GM12878 (cell line): ENCODE measurements at regions not wholly inside any gene's neighbourhood (a gene's known extent, or its start where the extent isn't known, plus 50 kb on each side); places are given as distances from the start of the nearest gene placed in this dataset.

ENCODE experiments used
- ATAC-seq: fragments of 200-7000 bp; cut with Tn5 transposase; 3 replicates; pipeline ENCODE4 v1.9.1; 2020; ENCODE audit warnings: mild to moderate bottlenecking, moderate library complexity
- BruUV-seq: library from RNA; stranded (reverse); fragments of 400-500 nt; replicated peaks from 2 replicates; lab custom pipeline; 2021; lab: Mats Ljungman, UMichigan
- CTCF ChIA-PET: fragments of 300-600 bp; sonication (Branson Sonifier 250); formaldehyde crosslinking; extraction: SDS; loops from one replicate; lab custom pipeline; 2021; ENCODE audit warnings: inconsistent platforms; lab: Yijun Ruan, JAX
- POLR2A ChIA-PET: fragments of 350-600 bp; formaldehyde crosslinking; extraction: SDS; loops from one replicate; lab custom pipeline; 2021; ENCODE audit warnings: inconsistent platforms; lab: Charles Lee
- RAD21 ChIA-PET: fragments of 300-600 bp; sonication (Branson Sonifier 250); formaldehyde crosslinking; loops from one replicate; lab custom pipeline; 2023; ENCODE audit warnings: antibody characterized with exemption; ENCODE audit not compliant: unreplicated experiment; lab: Charles Lee
- SMC1A ChIA-PET: fragments of 300-600 bp; sonication (Branson Sonifier 250); formaldehyde crosslinking; loops from one replicate; lab custom pipeline; 2023; ENCODE audit not compliant: unreplicated experiment, uncharacterized antibody; lab: Charles Lee
- DNase-seq: peaks from one replicate; pipeline ENCODE4 v3.0.0-alpha.2; 2011; ENCODE audit warnings: low read depth, low spot score
- FAIRE-seq: peaks from 3 replicates; lab custom pipeline; 2011; peaks lifted over from hg19 to GRCh38; lab: Jason Lieb, UNC
- H2AFZ ChIP-seq: 2 replicates; pipeline ENCODE4 v1.6.0; 2011; ENCODE audit warnings: low read depth, low read length, control low read depth; ENCODE audit not compliant: control insufficient read depth
- H3K27ac ChIP-seq: 2 replicates; pipeline ENCODE4 v1.5.1; 2011; ENCODE audit warnings: control low read depth; ENCODE audit not compliant: control insufficient read depth, insufficient read depth
- H3K27me3 ChIP-seq, 2 experiments: replicated peaks in 1 of 2; 2 replicates each; pipeline versions ENCODE4 v1.6.0 to v1.6.1; 2011; ENCODE audit warnings: low read length in 1 of 2; ENCODE audit not compliant: control insufficient read depth in 2 of 2, insufficient read depth in 2 of 2
- H3K36me3 ChIP-seq, 2 experiments: 2 replicates each; pipeline ENCODE4 v1.5.1; 2011; ENCODE audit warnings: low read length in 1 of 2; ENCODE audit not compliant: control insufficient read depth in 2 of 2, insufficient read depth in 2 of 2
- H3K4me1 ChIP-seq: 2 replicates; pipeline ENCODE4 v1.6.1; 2011; ENCODE audit warnings: mild to moderate bottlenecking, low read length, moderate library complexity, mixed read lengths; ENCODE audit not compliant: control insufficient read depth, insufficient read depth
- H3K4me2 ChIP-seq: 2 replicates; pipeline ENCODE4 v1.6.0; 2011; ENCODE audit warnings: control low read depth; ENCODE audit not compliant: control insufficient read depth, insufficient read depth
- H3K4me3 ChIP-seq: fragments of 200-600 bp; sonication (generic); 2 replicates; pipeline ENCODE4 v1.5.1; 2016
- H3K79me2 ChIP-seq: 2 replicates; pipeline ENCODE4 v1.6.0; 2011; ENCODE audit warnings: low read length; ENCODE audit not compliant: control insufficient read depth, insufficient read depth
- H3K9ac ChIP-seq: 2 replicates; pipeline ENCODE4 v1.8.0; 2011; ENCODE audit warnings: low read length, control low read depth, mixed read lengths; ENCODE audit not compliant: control insufficient read depth, insufficient read depth
- H3K9me3 ChIP-seq: replicated peaks from 3 replicates; pipeline ENCODE4 v1.5.1; 2011; ENCODE audit warnings: mild to moderate bottlenecking, low read length; ENCODE audit not compliant: control insufficient read depth, insufficient read depth
- H4K20me1 ChIP-seq: 2 replicates; pipeline ENCODE4 v1.6.0; 2011; ENCODE audit not compliant: control insufficient read depth, insufficient read depth
- CTCF ChIP-seq, 3 experiments: IDR thresholded peaks in 2 of 3; conservative IDR thresholded peaks in 1 of 3; 2 replicates each; pipeline ENCODE4 v1.5.1; 2011; ENCODE audit warnings: low read depth in 3 of 3, low read length in 3 of 3, mild to moderate bottlenecking in 3 of 3, control low read depth in 2 of 3, moderate library complexity in 2 of 3, inconsistent platforms in 1 of 3, mixed read lengths in 1 of 3; ENCODE audit not compliant: control insufficient read depth in 2 of 3, insufficient read depth in 1 of 3; ENCODE audit errors: extremely low read depth in 1 of 3
- EED ChIP-seq: sonication (generic); IDR thresholded peaks from 2 replicates; pipeline ENCODE4 v1.6.1; 2016; ENCODE audit warnings: antibody characterized with exemption, low read depth
- EGR1 ChIP-seq, 2 experiments: IDR thresholded peaks; 1 replicate in 1 of 2; 2 replicates in 1 of 2; pipeline ENCODE4 v1.6.1; 2011 to 2012; ENCODE audit warnings: low read depth in 2 of 2, low read length in 2 of 2, borderline replicate concordance in 1 of 2, mild to moderate bottlenecking in 1 of 2, moderate library complexity in 1 of 2
- FOXM1 ChIP-seq: IDR thresholded peaks from 2 replicates; pipeline ENCODE4 v1.6.1; 2012; ENCODE audit warnings: low read depth, mild to moderate bottlenecking, inconsistent platforms, low read length, moderate library complexity
- HDAC2 ChIP-seq: fragments of 200-600 bp; sonication (generic); IDR thresholded peaks from 2 replicates; pipeline ENCODE4 v1.6.1; 2017
- IRF3 ChIP-seq: fragments of 450-650 bp; IDR thresholded peaks from 2 replicates; pipeline ENCODE4 v1.6.1; 2014; ENCODE audit warnings: mild to moderate bottlenecking
- KLF5 ChIP-seq: fragments of 450-650 bp; IDR thresholded peaks from 2 replicates; pipeline ENCODE4 v1.6.1; 2014; ENCODE audit warnings: mild to moderate bottlenecking; ENCODE audit not compliant: partially characterized antibody
- NKRF ChIP-seq: fragments of 450-650 bp; conservative IDR thresholded peaks from 2 replicates; pipeline ENCODE4 v1.6.1; 2017; ENCODE audit warnings: mild to moderate bottlenecking, moderate library complexity
- POLR2AphosphoS5 ChIP-seq: IDR thresholded peaks from 2 replicates; pipeline ENCODE4 v1.6.1; 2011; ENCODE audit warnings: mild to moderate bottlenecking, low read length, inconsistent platforms
- RFX5 ChIP-seq: IDR thresholded peaks from 2 replicates; pipeline ENCODE4 v1.6.1; 2011; ENCODE audit warnings: low read depth, low read length, improper control_type of control experiment
- SREBF1 ChIP-seq: IDR thresholded peaks from 2 replicates; pipeline ENCODE4 v1.6.1; 2012; ENCODE audit warnings: mild to moderate bottlenecking, low read length
- STAT1 ChIP-seq: fragments of 450-650 bp; conservative IDR thresholded peaks from 2 replicates; pipeline ENCODE4 v1.6.1; 2014; ENCODE audit warnings: antibody characterized with exemption, mild to moderate bottlenecking
- SUPT20H ChIP-seq: IDR thresholded peaks from 2 replicates; pipeline ENCODE4 v1.6.1; 2011; ENCODE audit warnings: low read depth, mild to moderate bottlenecking, low read length, moderate library complexity, borderline replicate concordance; ENCODE audit not compliant: control insufficient read depth
- TBL1XR1 ChIP-seq: IDR thresholded peaks from 2 replicates; pipeline ENCODE4 v1.6.1; 2012; ENCODE audit warnings: low read depth, low read length, improper control_type of control experiment
- YBX1 ChIP-seq: fragments of 450-650 bp; IDR thresholded peaks from 2 replicates; pipeline ENCODE4 v1.6.1; 2016; ENCODE audit warnings: antibody characterized with exemption
- ZNF217 ChIP-seq: fragments of 450-650 bp; IDR thresholded peaks from 2 replicates; pipeline ENCODE4 v1.6.1; 2017; ENCODE audit warnings: antibody characterized with exemption, mild to moderate bottlenecking
- WGBS: methylation state at CpG from one replicate; pipeline ENCODE4 v1.1.6; 2016; ENCODE audit warnings: low lambda C conversion rate; ENCODE audit not compliant: insufficient replicate concordance, insufficient coverage; ENCODE audit errors: missing lambda C conversion rate; 5-methylcytosine and 5-hydroxymethylcytosine counted together
- in situ Hi-C: fragments of 300-500 bp; cut with MboI; formaldehyde crosslinking; loops from 9 replicates; pipeline ENCODE4 v1.14.3; 2018; ENCODE audit warnings: mixed read lengths
- intact Hi-C: fragments of 100-400 bp; cut with micrococcal nuclease; formaldehyde crosslinking; loops from one replicate; pipeline ENCODE4 v1.14.2; 2022; ENCODE audit not compliant: unreplicated experiment
- TF ChIP-seq, protein P1 (sequence below): IDR thresholded peaks from 2 replicates; pipeline ENCODE4 v1.6.1; 2012; ENCODE audit warnings: low read depth, low read length, improper control_type of control experiment

GRCh38 chr6:141251286-141251685 lies 881.4 kb upstream of the GJE1 start (continued):
- no peak for TF ChIP-seq NKRF
- TF ChIP-seq STAT1, result no peak
- no peak for TF ChIP-seq YBX1
- TF ChIP-seq, all 136 proteins: peak for 0

GRCh38 chr6:141248021-141248799 lies 884.5 kb upstream of the GJE1 start:
- H2AFZ ChIP-seq, result no peak overlapping the region
- intact Hi-C loops, result no loop called here
- no peaks in the 10 kb centered on the region for H3K79me2 ChIP-seq
- H3K36me3 ChIP-seq, result no peaks in the 10 kb centered on the region
- POLR2A ChIA-PET, result no interaction called here
- DNase-seq, result no peak
- H3K4me2 ChIP-seq, result no peak overlapping the region
- H3K27me3 ChIP-seq, result no peaks in the 10 kb centered on the region
- no peaks in the 10 kb centered on the region for H3K4me1 ChIP-seq
- RAD21 ChIA-PET, result no interaction called here
- ATAC-seq, result peak; percentile 56
- in situ Hi-C loops, result no loop called here
- no peak overlapping the region for H3K27ac ChIP-seq
- no TSS peak for BruUV-seq
- SMC1A ChIA-PET, result interaction anchor here (0.6 to 1.1 kb wide), 2 partner anchors 55 to 1040 kb away, joined by 3 to 4 read pairs; no protein-coding TSS in a partner anchor
- no peaks in the 10 kb centered on the region for H3K9me3 ChIP-seq
- WGBS, result 17% methylated on average over 4 of the region's 4 CpGs
- H3K9ac ChIP-seq, result no peak overlapping the region
- CTCF ChIA-PET, result no interaction called here
- no peak for FAIRE-seq
- no peaks in the 10 kb centered on the region for H4K20me1 ChIP-seq
- no peak overlapping the region for H3K4me3 ChIP-seq
- TF ChIP-seq CTCF (IDR thresholded peaks at IDR 0.05 in 2 of 3, conservative IDR thresholded peaks at IDR 0.05 in 1 of 3; ENCODE audit: control insufficient read depth in 2 of 3, extremely low read depth in 1 of 3, insufficient read depth in 1 of 3, low read depth in 3 of 3, low read length in 3 of 3) (no peak), KLF5 (no peak), POLR2AphosphoS5 (no peak), RFX5 (no peak), ZNF217 (no peak), EGR1 (IDR thresholded peaks at IDR 0.05; ENCODE audit: borderline replicate concordance in 1 of 2, low read depth in 2 of 2, low read length in 2 of 2) (no peak), SUPT20H (no peak), FOXM1 (no peak), HDAC2 (no peak), TBL1XR1 (no peak), IRF3 (no peak), SREBF1 (no peak), EED (no peak)
- TF ChIP-seq, protein P1, sequence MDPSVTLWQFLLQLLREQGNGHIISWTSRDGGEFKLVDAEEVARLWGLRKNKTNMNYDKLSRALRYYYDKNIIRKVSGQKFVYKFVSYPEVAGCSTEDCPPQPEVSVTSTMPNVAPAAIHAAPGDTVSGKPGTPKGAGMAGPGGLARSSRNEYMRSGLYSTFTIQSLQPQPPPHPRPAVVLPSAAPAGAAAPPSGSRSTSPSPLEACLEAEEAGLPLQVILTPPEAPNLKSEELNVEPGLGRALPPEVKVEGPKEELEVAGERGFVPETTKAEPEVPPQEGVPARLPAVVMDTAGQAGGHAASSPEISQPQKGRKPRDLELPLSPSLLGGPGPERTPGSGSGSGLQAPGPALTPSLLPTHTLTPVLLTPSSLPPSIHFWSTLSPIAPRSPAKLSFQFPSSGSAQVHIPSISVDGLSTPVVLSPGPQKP, result no peak
